ENCODE measurements at regions not wholly inside any gene's neighbourhood (a gene's known extent, or its start where the extent isn't known, plus 50 kb on each side); places are given as distances from the start of the nearest gene placed in this dataset.

DNA sequence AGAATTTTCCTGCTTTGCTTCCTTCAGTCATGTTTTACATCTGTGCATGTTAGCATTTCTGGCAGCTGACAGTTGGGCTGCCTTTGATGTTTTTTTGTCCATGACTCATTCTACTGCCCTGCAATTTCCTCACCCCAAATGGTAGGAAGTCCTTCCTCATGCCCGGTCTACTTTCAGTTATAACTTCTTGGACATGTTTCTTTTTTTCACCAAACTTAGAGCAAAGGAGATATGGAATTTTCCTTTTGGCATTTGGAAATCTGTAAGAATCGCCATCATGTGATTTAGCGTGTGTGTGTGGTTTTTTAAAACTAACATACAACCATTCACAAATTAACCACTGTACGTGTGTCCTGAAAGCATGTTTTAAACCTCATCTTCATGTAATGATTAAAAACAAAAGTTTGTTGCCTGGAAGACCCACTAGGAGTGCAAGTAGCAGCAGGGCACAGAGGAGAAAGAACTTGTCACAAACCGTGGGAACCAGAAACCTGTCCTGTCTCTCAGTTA lies 430.7 kb upstream of the CFAP20DC start:
- no peaks in the 10 kb centered on the region for H3K27me3 Mint-ChIP-seq (ENCODE audit: unreplicated experiment)
- peak overlapping the region; percentile 20 for H3K4me3 Mint-ChIP-seq (ENCODE audit: unreplicated experiment)
- H3K4me1 Mint-ChIP-seq (ENCODE audit: unreplicated experiment), result peaks cover 11% of the 10 kb centered on the region
- DNase-seq (ENCODE audit: extremely low spot score, unreplicated experiment), result no peak
- no peaks in the 10 kb centered on the region for H3K36me3 Mint-ChIP-seq (ENCODE audit: unreplicated experiment)
- H3K27ac Mint-ChIP-seq (ENCODE audit: unreplicated experiment), result peak overlapping the region; percentile 59
- TF ChIP-seq, protein P1, sequence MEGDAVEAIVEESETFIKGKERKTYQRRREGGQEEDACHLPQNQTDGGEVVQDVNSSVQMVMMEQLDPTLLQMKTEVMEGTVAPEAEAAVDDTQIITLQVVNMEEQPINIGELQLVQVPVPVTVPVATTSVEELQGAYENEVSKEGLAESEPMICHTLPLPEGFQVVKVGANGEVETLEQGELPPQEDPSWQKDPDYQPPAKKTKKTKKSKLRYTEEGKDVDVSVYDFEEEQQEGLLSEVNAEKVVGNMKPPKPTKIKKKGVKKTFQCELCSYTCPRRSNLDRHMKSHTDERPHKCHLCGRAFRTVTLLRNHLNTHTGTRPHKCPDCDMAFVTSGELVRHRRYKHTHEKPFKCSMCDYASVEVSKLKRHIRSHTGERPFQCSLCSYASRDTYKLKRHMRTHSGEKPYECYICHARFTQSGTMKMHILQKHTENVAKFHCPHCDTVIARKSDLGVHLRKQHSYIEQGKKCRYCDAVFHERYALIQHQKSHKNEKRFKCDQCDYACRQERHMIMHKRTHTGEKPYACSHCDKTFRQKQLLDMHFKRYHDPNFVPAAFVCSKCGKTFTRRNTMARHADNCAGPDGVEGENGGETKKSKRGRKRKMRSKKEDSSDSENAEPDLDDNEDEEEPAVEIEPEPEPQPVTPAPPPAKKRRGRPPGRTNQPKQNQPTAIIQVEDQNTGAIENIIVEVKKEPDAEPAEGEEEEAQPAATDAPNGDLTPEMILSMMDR (IDR thresholded peaks at IDR 0.05), result no peak
- no peaks in the 10 kb centered on the region for H3K9me3 Mint-ChIP-seq (ENCODE audit: unreplicated experiment)

DNA sequence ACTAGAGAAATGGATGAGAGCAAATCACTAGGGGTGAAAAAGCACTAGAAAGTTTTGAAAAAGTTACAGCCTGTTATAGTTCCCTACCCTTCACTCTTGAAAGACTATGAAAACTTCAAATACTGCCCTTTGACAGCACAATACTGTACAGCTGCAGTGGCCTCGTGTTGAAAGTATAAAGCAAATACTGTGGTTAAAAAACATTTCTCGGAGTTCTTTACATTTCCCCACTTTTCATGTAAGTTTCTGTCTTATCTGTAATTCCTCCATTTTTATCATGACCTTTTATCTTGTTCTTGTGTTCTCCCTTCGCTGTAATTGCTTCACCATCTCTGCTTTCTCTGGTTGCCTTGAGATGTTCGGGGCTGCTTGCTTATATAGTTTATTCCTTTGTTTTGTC lies 423.8 kb upstream of the CFAP20DC start:
- DNase-seq (ENCODE audit: extremely low spot score, unreplicated experiment), result no peak
- Mint-ChIP-seq H3K27ac (ENCODE audit: unreplicated experiment) (no peak overlapping the region), H3K9me3 (ENCODE audit: unreplicated experiment) (peaks cover 9% of the 10 kb centered on the region), H3K4me1 (ENCODE audit: unreplicated experiment) (no peaks in the 10 kb centered on the region), H3K27me3 (ENCODE audit: unreplicated experiment) (peaks cover 3% of the 10 kb centered on the region), H3K36me3 (ENCODE audit: unreplicated experiment) (no peaks in the 10 kb centered on the region), H3K4me3 (ENCODE audit: unreplicated experiment) (no peak overlapping the region)
- TF ChIP-seq, protein P1 (IDR thresholded peaks at IDR 0.05), result no peak

DNA sequence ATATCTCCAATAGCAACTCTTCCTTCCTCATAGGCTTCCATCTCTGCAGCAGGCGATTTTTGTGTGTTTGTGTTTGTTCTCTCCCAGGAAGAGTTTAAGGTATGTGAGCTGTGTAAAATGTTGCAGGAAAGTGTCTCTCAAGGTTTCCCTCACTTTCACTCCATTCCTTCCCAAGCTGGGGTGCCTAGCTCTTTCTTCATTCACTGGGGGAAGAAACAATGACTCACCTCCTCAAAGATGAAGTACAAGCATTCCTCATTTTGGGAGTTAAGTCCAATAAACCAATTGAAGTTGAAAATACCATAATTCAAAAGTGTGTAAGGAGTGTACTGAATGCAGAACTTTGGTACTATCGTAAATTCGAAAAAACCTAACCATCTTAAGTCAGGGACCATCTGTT lies 422.7 kb upstream of the CFAP20DC start:
- TF ChIP-seq, protein P1 (IDR thresholded peaks at IDR 0.05), result no peak
- Mint-ChIP-seq H3K27me3 (ENCODE audit: unreplicated experiment) (peaks cover 3% of the 10 kb centered on the region), H3K4me3 (ENCODE audit: unreplicated experiment) (no peak overlapping the region), H3K27ac (ENCODE audit: unreplicated experiment) (no peak overlapping the region), H3K9me3 (ENCODE audit: unreplicated experiment) (peaks cover 9% of the 10 kb centered on the region), H3K36me3 (ENCODE audit: unreplicated experiment) (no peaks in the 10 kb centered on the region), H3K4me1 (ENCODE audit: unreplicated experiment) (no peaks in the 10 kb centered on the region)
- no peak for DNase-seq (ENCODE audit: extremely low spot score, unreplicated experiment)

DNA sequence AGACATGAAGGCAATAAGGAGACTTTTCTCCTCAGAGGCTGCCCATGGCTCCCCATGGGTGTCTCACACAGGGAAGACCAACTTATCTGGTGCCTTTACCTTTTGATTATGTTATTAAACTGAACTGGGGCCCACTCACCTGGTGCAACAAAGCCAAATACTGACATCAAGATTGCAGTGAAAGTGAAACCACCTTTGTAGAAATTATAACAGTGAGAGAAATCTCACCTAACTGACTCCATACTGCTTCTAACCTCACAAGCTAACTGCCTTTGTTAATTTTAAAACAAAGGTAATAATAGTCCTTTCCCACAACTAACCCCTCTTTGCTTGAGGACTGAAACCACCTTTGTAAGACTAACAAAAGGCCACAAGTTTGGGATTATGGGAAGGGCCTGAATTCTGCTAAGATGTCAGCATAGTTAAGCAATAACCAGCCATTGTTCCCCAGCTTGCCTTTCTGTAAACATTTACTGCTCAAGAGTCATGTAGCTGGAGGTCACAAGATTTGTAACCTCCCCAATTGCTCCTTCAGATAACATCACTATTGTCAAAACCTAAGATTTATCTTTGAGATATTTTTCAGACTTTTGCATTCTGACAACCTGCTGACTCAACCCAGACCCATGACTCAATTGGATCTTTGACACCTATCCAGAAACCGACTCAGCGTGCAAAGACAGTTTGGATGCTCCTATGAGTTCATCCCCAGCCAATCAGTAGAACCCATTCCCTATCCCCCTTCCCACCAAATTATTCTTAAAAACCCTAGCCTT lies 420.3 kb upstream of the CFAP20DC start:
- DNase-seq (ENCODE audit: extremely low spot score, unreplicated experiment), result no peak

DNA sequence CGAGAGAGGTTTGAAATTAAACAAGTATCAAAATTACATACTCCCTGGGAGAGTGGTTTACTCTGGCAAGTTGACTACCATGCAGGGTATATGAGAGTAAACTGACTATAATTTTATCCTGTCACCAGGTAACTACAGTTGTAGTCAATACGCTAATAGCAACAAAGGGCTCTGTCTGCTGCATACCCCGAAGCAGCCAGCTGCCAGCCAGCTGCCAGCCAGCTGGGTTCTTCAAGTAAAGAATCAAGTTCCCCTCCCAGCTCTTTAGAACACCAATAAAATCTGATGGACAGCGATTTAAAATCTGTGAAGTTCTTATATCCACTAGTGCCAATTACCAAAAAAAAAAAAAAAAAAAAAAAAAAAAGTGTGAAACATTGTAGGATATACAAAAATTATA lies 417.7 kb upstream of the CFAP20DC start:
- H3K27me3 Mint-ChIP-seq (ENCODE audit: unreplicated experiment), result no peaks in the 10 kb centered on the region
- H3K9me3 Mint-ChIP-seq (ENCODE audit: unreplicated experiment), result peaks cover 9% of the 10 kb centered on the region
- H3K4me3 Mint-ChIP-seq (ENCODE audit: unreplicated experiment), result no peak overlapping the region
- DNase-seq (ENCODE audit: extremely low spot score, unreplicated experiment), result no peak
- H3K27ac Mint-ChIP-seq (ENCODE audit: unreplicated experiment), result no peak overlapping the region
- TF ChIP-seq, protein P1 (IDR thresholded peaks at IDR 0.05), result no peak
- no peaks in the 10 kb centered on the region for H3K36me3 Mint-ChIP-seq (ENCODE audit: unreplicated experiment)
- H3K4me1 Mint-ChIP-seq (ENCODE audit: unreplicated experiment), result no peaks in the 10 kb centered on the region

More for the DNA sequence above, 420.3 kb upstream of the CFAP20DC start:
- TF ChIP-seq, protein P1 (IDR thresholded peaks at IDR 0.05), result no peak
- Mint-ChIP-seq H3K9me3 (ENCODE audit: unreplicated experiment) (peaks cover 9% of the 10 kb centered on the region), H3K27ac (ENCODE audit: unreplicated experiment) (no peak overlapping the region), H3K36me3 (ENCODE audit: unreplicated experiment) (no peaks in the 10 kb centered on the region), H3K27me3 (ENCODE audit: unreplicated experiment) (peaks cover 3% of the 10 kb centered on the region), H3K4me3 (ENCODE audit: unreplicated experiment) (no peak overlapping the region), H3K4me1 (ENCODE audit: unreplicated experiment) (no peaks in the 10 kb centered on the region)

Measured in osteocyte (in vitro differentiated cells).